SK-N-SH treated with all-trans-retinoic acid at 6 μM for 48 hours (cell line): ENCODE measurements at regions not wholly inside any gene's neighbourhood (a gene's known extent, or its start where the extent isn't known, plus 50 kb on each side); places are given as distances from the start of the nearest gene placed in this dataset.

Source experiments
- ATAC-seq: fragments of 200-7000 bp; cut with Tn5 transposase; 3 replicates; pipeline ENCODE4 v1.9.1; 2020; ENCODE audit warnings: mild to moderate bottlenecking, moderate library complexity
- ARNTL ChIP-seq: fragments of 450-650 bp; formaldehyde crosslinking; IDR thresholded peaks from 2 replicates; pipeline ENCODE4 v1.5.0; 2020; ENCODE audit warnings: low read depth, mild to moderate bottlenecking, moderate library complexity, borderline replicate concordance
- BACH2 ChIP-seq: fragments of 250-450 bp; sonication (Bioruptor Pico); IDR thresholded peaks from 2 replicates; pipeline ENCODE4 v1.9.0; 2021; ENCODE audit warnings: mild to moderate bottlenecking, borderline replicate concordance
- CSRNP3 ChIP-seq: fragments of 250-450 bp; sonication (Bioruptor Pico); IDR thresholded peaks from 2 replicates; pipeline ENCODE4 v1.5.1; 2021; ENCODE audit warnings: mild to moderate bottlenecking, moderate library complexity
- ESRRG ChIP-seq: fragments of 250-450 bp; sonication (Bioruptor Pico); IDR thresholded peaks from 2 replicates; pipeline ENCODE4 v1.6.1; 2021; ENCODE audit warnings: mild to moderate bottlenecking
- GLIS3 ChIP-seq: fragments of 250-450 bp; sonication (Bioruptor Pico); IDR thresholded peaks from 2 replicates; pipeline ENCODE4 v1.5.0; 2020; ENCODE audit warnings: mild to moderate bottlenecking, moderate library complexity
- ISL1 ChIP-seq: fragments of 250-450 bp; sonication (Bioruptor Pico); IDR thresholded peaks from 2 replicates; pipeline ENCODE4 v2.1.2; 2022; ENCODE audit warnings: mild to moderate bottlenecking, moderate library complexity
- OSR1 ChIP-seq: fragments of 250-450 bp; sonication (Bioruptor Pico); IDR thresholded peaks from 2 replicates; pipeline ENCODE4 v1.8.0; 2022; ENCODE audit warnings: moderate library complexity, mild to moderate bottlenecking, inconsistent platforms
- PATZ1 ChIP-seq: fragments of 250-450 bp; sonication (Bioruptor Pico); IDR thresholded peaks from 2 replicates; pipeline ENCODE4 v1.8.0; 2020; ENCODE audit warnings: mild to moderate bottlenecking, moderate library complexity, borderline replicate concordance
- PPARA ChIP-seq: fragments of 250-450 bp; sonication (Bioruptor Pico); IDR thresholded peaks from 2 replicates; pipeline ENCODE4 v1.5.0; 2020; ENCODE audit warnings: mild to moderate bottlenecking, borderline replicate concordance
- RARB ChIP-seq: fragments of 250-450 bp; sonication (Bioruptor Pico); IDR thresholded peaks from 2 replicates; pipeline ENCODE4 v1.8.0; 2021; ENCODE audit warnings: mild to moderate bottlenecking, moderate library complexity
- TCF4 ChIP-seq: fragments of 250-450 bp; sonication (Bioruptor Pico); IDR thresholded peaks from 2 replicates; pipeline ENCODE4 v1.8.0; 2021; ENCODE audit warnings: mild to moderate bottlenecking, moderate library complexity, borderline replicate concordance
- TOX ChIP-seq: fragments of 250-450 bp; sonication (Bioruptor Pico); IDR thresholded peaks from 2 replicates; pipeline ENCODE4 v1.8.0; 2021; ENCODE audit warnings: mild to moderate bottlenecking, moderate library complexity, borderline replicate concordance
- TSHZ2 ChIP-seq: fragments of 250-450 bp; sonication (Bioruptor Pico); IDR thresholded peaks from 2 replicates; pipeline ENCODE4 v1.5.0; 2020; ENCODE audit warnings: mild to moderate bottlenecking, moderate library complexity
- ZC3H10 ChIP-seq: fragments of 250-450 bp; sonication (Bioruptor Pico); IDR thresholded peaks from 2 replicates; pipeline ENCODE4 v1.5.1; 2021; ENCODE audit warnings: mild to moderate bottlenecking, moderate library complexity
- ZFP3 ChIP-seq: fragments of 250-450 bp; sonication (Bioruptor Pico); IDR thresholded peaks from 2 replicates; pipeline ENCODE4 v1.5.0; 2020; ENCODE audit warnings: mild to moderate bottlenecking, moderate library complexity
- ZFP30 ChIP-seq: fragments of 450-650 bp; formaldehyde crosslinking; IDR thresholded peaks from 2 replicates; pipeline ENCODE4 v1.5.0; 2022; ENCODE audit warnings: mild to moderate bottlenecking, moderate library complexity
- ZNF565 ChIP-seq: fragments of 450-650 bp; formaldehyde crosslinking; conservative IDR thresholded peaks from 2 replicates; pipeline ENCODE4 v1.5.0; 2020; ENCODE audit warnings: low read depth, mild to moderate bottlenecking, moderate library complexity
- ZNF70 ChIP-seq: fragments of 450-650 bp; formaldehyde crosslinking; IDR thresholded peaks from 2 replicates; pipeline ENCODE4 v1.5.0; 2020; ENCODE audit warnings: mild to moderate bottlenecking, moderate library complexity
- TF ChIP-seq, protein P1 (sequence below): fragments of 250-450 bp; sonication (Bioruptor Pico); IDR thresholded peaks from 2 replicates; pipeline ENCODE4 v1.8.0; 2021; ENCODE audit warnings: low read depth, mild to moderate bottlenecking, moderate library complexity, borderline replicate concordance

- TF ChIP-seq, protein P1, sequence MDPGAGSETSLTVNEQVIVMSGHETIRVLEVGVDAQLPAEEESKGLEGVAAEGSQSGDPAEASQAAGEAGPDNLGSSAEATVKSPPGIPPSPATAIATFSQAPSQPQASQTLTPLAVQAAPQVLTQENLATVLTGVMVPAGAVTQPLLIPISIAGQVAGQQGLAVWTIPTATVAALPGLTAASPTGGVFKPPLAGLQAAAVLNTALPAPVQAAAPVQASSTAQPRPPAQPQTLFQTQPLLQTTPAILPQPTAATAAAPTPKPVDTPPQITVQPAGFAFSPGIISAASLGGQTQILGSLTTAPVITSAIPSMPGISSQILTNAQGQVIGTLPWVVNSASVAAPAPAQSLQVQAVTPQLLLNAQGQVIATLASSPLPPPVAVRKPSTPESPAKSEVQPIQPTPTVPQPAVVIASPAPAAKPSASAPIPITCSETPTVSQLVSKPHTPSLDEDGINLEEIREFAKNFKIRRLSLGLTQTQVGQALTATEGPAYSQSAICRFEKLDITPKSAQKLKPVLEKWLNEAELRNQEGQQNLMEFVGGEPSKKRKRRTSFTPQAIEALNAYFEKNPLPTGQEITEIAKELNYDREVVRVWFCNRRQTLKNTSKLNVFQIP, result no peak
- no peak for TF ChIP-seq OSR1 (CRISPR knock-in tag)
- TF ChIP-seq ZNF70 (CRISPR knock-in tag), result no peak
Observed at GRCh38 chr5:173726846-173727557, 110.6 kb upstream of the BOD1 start.

GRCh38 chr5:173727839-173728778 lies 111.7 kb upstream of the BOD1 start:
- TF ChIP-seq ZNF70 (CRISPR knock-in tag) (no peak), TOX (CRISPR knock-in tag) (no peak), ESRRG (CRISPR knock-in tag) (no peak), ZFP30 (CRISPR knock-in tag) (no peak), ZFP3 (CRISPR knock-in tag) (no peak), PATZ1 (CRISPR knock-in tag) (no peak), PPARA (no peak), ZC3H10 (CRISPR knock-in tag) (no peak), ARNTL (no peak), ISL1 (CRISPR knock-in tag) (no peak), OSR1 (CRISPR knock-in tag) (no peak), TCF4 (no peak), BACH2 (CRISPR knock-in tag) (no peak)
- ATAC-seq, result no peak

More at GRCh38 chr5:173726846-173727557, 110.6 kb upstream of the BOD1 start:
- ATAC-seq, result no peak

DNA sequence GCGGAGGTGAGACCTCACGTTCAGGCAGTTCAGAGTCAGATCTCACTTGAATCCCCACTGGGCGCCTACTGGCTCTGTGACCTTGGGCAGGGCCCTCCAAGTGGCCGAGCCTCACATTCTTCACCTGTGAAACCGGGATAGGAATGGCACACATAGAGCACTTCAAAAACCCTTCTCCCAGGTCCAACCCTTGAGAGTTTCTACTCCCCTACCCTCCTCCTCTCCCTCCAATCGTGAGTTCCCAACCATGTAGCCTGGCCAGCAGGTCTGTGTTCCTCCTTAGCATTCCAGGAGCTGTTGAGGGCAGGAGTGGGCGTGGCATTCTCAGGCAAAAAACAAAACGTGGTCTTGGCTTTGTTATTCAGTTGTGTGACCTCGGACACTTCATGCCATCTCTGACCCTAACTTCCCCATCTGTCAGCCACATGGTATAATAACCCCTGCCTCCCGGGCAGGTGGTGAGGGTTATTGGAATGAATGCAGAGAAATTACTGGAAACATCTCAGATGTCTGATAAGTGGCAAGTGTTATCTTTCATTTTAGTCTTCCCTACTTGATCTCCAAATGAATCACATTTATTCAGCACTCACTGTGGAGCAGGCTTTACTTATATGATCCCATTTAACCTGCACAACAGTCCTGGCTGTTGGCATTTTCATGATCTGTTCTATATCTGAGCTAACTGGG lies 112.8 kb upstream of the BOD1 start:
- TF ChIP-seq OSR1 (CRISPR knock-in tag) (no peak), ZFP30 (CRISPR knock-in tag) (no peak), RARB (CRISPR knock-in tag) (no peak), ZC3H10 (CRISPR knock-in tag) (no peak), TCF4 (no peak), ZNF565 (CRISPR knock-in tag) (no peak), GLIS3 (CRISPR knock-in tag) (no peak), CSRNP3 (no peak), ZFP3 (CRISPR knock-in tag) (no peak), TOX (CRISPR knock-in tag) (no peak), TSHZ2 (CRISPR knock-in tag) (no peak)
- TF ChIP-seq, protein P1, result no peak
- no peak for ATAC-seq
